DND-41 (cell line): ENCODE measurements at regions not wholly inside any gene's neighbourhood (a gene's known extent, or its start where the extent isn't known, plus 50 kb on each side); places are given as distances from the start of the nearest gene placed in this dataset.

ENCODE experiments used
- ATAC-seq: fragments of 200-7000 bp; cut with Tn5 transposase; 3 replicates; pipeline ENCODE4 v1.9.1; 2021; ENCODE audit warnings: low read depth; ENCODE audit not compliant: insufficient read depth
- DNase-seq: peaks from one replicate; pipeline ENCODE4 v3.0.0-alpha.2; 2020
- H2AFZ ChIP-seq: 2 replicates; pipeline ENCODE4 v1.6.0; 2012; ENCODE audit warnings: low read depth, low read length
- H3K27ac ChIP-seq: 2 replicates; pipeline ENCODE4 v1.5.1; 2012; ENCODE audit warnings: low read length, inconsistent platforms
- H3K27me3 ChIP-seq: fragments of 200-600 bp; sonication (generic); 2 replicates; pipeline ENCODE4 v1.6.0; 2012; ENCODE audit warnings: low read length, mild to moderate bottlenecking, inconsistent platforms; ENCODE audit not compliant: insufficient read depth, poor library complexity
- H3K36me3 ChIP-seq: 2 replicates; pipeline ENCODE4 v1.5.1; 2012; ENCODE audit warnings: low read length, inconsistent platforms; ENCODE audit not compliant: insufficient read depth
- H3K4me1 ChIP-seq: 2 replicates; pipeline ENCODE4 v1.5.1; 2012; ENCODE audit warnings: mild to moderate bottlenecking, low read length; ENCODE audit not compliant: insufficient read depth
- H3K4me2 ChIP-seq: 2 replicates; pipeline ENCODE4 v1.6.0; 2012; ENCODE audit warnings: mild to moderate bottlenecking, moderate library complexity, low read length, inconsistent platforms; ENCODE audit not compliant: insufficient read depth
- H3K4me3 ChIP-seq, 2 experiments: fragments of 200-600 bp in 1 of 2; shearing (Covaris generic) in 1 of 2; 2 replicates each; pipeline ENCODE4 v1.5.1; 2012 to 2016; ENCODE audit warnings: inconsistent platforms in 2 of 2, low read length in 2 of 2, mild to moderate bottlenecking in 2 of 2, low read depth in 1 of 2, moderate library complexity in 1 of 2
- H3K79me2 ChIP-seq: 2 replicates; pipeline ENCODE4 v1.6.0; 2012; ENCODE audit warnings: low read length, inconsistent platforms; ENCODE audit not compliant: insufficient read depth
- H3K9ac ChIP-seq: 2 replicates; pipeline ENCODE4 v1.6.0; 2012; ENCODE audit warnings: low read depth, mild to moderate bottlenecking, inconsistent platforms, low read length, moderate library complexity
- H3K9me3 ChIP-seq: 2 replicates; pipeline ENCODE4 v1.5.1; 2012; ENCODE audit warnings: low read length, moderate library complexity, mild to moderate bottlenecking, inconsistent platforms; ENCODE audit not compliant: insufficient read depth, severe bottlenecking
- H4K20me1 ChIP-seq: 2 replicates; pipeline ENCODE4 v1.6.0; 2012; ENCODE audit warnings: low read length; ENCODE audit not compliant: insufficient read depth
- CTCF ChIP-seq: IDR thresholded peaks from 2 replicates; pipeline ENCODE4 v1.5.1; 2012; ENCODE audit warnings: borderline replicate concordance, low read length, moderate library complexity, mild to moderate bottlenecking; ENCODE audit not compliant: poor library complexity, severe bottlenecking; ENCODE audit errors: extremely low read depth
- EZH2 ChIP-seq: IDR thresholded peaks from 3 replicates; pipeline ENCODE4 v1.6.1; 2012; ENCODE audit warnings: borderline replicate concordance, low read depth, mild to moderate bottlenecking, moderate library complexity, low read length, inconsistent platforms; ENCODE audit not compliant: severe bottlenecking

GRCh38 chr4:83204731-83205130 lies 79.9 kb downstream of the COQ2 start:
- Histone ChIP-seq H4K20me1 (no peaks in the 10 kb centered on the region), H3K4me2 (no peak overlapping the region), H3K36me3 (no peaks in the 10 kb centered on the region), H3K27ac (no peak overlapping the region), H2AFZ (no peak overlapping the region), H3K4me3 (no peak overlapping the region), H3K79me2 (no peaks in the 10 kb centered on the region), H3K4me1 (no peaks in the 10 kb centered on the region), H3K9me3 (no peaks in the 10 kb centered on the region), H3K9ac (no peak overlapping the region), H3K27me3 (no peaks in the 10 kb centered on the region)
- TF ChIP-seq EZH2 (no peak), CTCF (no peak)
- no peak for DNase-seq
- ATAC-seq, result no peak

- TF ChIP-seq EZH2 (no peak), CTCF (no peak)
- Histone ChIP-seq H3K9ac (no peak overlapping the region), H2AFZ (no peak overlapping the region), H3K27ac (no peak overlapping the region), H3K79me2 (no peaks in the 10 kb centered on the region), H3K4me2 (no peak overlapping the region), H4K20me1 (no peaks in the 10 kb centered on the region), H3K27me3 (no peaks in the 10 kb centered on the region), H3K36me3 (no peaks in the 10 kb centered on the region), H3K9me3 (no peaks in the 10 kb centered on the region), H3K4me3 (no peak overlapping the region), H3K4me1 (0 out of 2 replicates have a peak, but pooled peaks cover 3% of the 10 kb centered on the region)
- DNase-seq (no peak), ATAC-seq (no peak)
Measured at GRCh38 chr4:83201761-83202160, 82.8 kb downstream of the COQ2 start.

- Histone ChIP-seq H3K79me2 (no peaks in the 10 kb centered on the region), H3K9me3 (no peaks in the 10 kb centered on the region), H2AFZ (no peak overlapping the region), H4K20me1 (no peaks in the 10 kb centered on the region), H3K27ac (no peak overlapping the region), H3K4me1 (0 out of 2 replicates have a peak, but pooled peaks cover 4% of the 10 kb centered on the region), H3K36me3 (no peaks in the 10 kb centered on the region), H3K9ac (no peak overlapping the region), H3K27me3 (no peaks in the 10 kb centered on the region), H3K4me2 (no peak overlapping the region), H3K4me3 (no peak overlapping the region)
- DNase-seq (no peak), ATAC-seq (no peak)
- TF ChIP-seq CTCF (no peak), EZH2 (no peak)
Measured at GRCh38 chr4:83197555-83198235, 83.2 kb upstream of the PLAC8 start.
